Left ventricle myocardium inferior (tissue), 1 donor: ENCODE measurements at regions not wholly inside any gene's neighbourhood (a gene's known extent, or its start where the extent isn't known, plus 50 kb on each side); places are given as distances from the start of the nearest gene placed in this dataset.

Experiments
- DNase-seq: peaks from one replicate; pipeline ENCODE4 v3.0.0-alpha.2; 2020
- H3K27ac ChIP-seq: fragments of 200-600 bp; replicated peaks from 2 replicates; pipeline ENCODE4 v1.8.0; 2021
- H3K27me3 ChIP-seq: fragments of 200-600 bp; 2 replicates; pipeline ENCODE4 v1.8.0; 2021; ENCODE audit warnings: low read depth
- H3K36me3 ChIP-seq: fragments of 200-600 bp; 2 replicates; pipeline ENCODE4 v1.8.0; 2021
- H3K4me1 ChIP-seq: fragments of 200-600 bp; 2 replicates; pipeline ENCODE4 v1.8.0; 2021
- H3K4me3 ChIP-seq: fragments of 200-600 bp; 2 replicates; pipeline ENCODE4 v1.8.0; 2021; ENCODE audit warnings: mild to moderate bottlenecking, moderate library complexity
- H3K9me3 ChIP-seq: fragments of 200-600 bp; replicated peaks from 2 replicates; pipeline ENCODE4 v1.8.0; 2021
- intact Hi-C: fragments of 100-400 bp; cut with micrococcal nuclease; formaldehyde crosslinking; loops from one replicate; pipeline ENCODE4 v1.11.0; 2022
- TF ChIP-seq, protein P1 (sequence below): fragments of 200-600 bp; IDR thresholded peaks from 2 replicates; pipeline ENCODE4 v1.8.0; 2021; ENCODE audit warnings: antibody characterized with exemption, mild to moderate bottlenecking, borderline replicate concordance
- donor health status: DM: no; HTN: yes; CAD: no; lungs with severe emphysema.

DNA sequence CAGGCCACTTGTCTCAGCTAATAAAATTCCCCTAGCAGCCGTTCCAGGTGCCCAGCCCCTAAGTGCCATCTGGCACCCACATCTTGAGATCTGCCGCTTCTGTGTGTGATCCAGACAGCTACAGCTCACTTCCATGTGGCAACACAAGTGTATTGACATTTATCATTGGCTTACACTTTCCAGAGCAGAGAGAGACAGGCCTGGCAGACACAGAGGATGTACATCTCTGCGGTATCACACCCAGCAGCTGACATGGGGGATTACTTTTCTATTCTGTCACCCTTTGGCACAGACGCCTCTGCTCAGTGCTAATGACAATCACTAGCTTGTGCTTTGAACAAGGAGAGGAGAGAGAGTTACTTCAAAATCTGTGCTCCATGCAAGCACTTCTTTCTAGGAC lies 195.9 kb downstream of the KDR start:
- H3K4me1 ChIP-seq = peaks cover 19% of the 10 kb centered on the region
- TF ChIP-seq, protein P1, sequence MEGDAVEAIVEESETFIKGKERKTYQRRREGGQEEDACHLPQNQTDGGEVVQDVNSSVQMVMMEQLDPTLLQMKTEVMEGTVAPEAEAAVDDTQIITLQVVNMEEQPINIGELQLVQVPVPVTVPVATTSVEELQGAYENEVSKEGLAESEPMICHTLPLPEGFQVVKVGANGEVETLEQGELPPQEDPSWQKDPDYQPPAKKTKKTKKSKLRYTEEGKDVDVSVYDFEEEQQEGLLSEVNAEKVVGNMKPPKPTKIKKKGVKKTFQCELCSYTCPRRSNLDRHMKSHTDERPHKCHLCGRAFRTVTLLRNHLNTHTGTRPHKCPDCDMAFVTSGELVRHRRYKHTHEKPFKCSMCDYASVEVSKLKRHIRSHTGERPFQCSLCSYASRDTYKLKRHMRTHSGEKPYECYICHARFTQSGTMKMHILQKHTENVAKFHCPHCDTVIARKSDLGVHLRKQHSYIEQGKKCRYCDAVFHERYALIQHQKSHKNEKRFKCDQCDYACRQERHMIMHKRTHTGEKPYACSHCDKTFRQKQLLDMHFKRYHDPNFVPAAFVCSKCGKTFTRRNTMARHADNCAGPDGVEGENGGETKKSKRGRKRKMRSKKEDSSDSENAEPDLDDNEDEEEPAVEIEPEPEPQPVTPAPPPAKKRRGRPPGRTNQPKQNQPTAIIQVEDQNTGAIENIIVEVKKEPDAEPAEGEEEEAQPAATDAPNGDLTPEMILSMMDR = no peak
- no peaks in the 10 kb centered on the region for H3K36me3 ChIP-seq
- peaks cover 25% of the 10 kb centered on the region for H3K9me3 ChIP-seq
- H3K27me3 ChIP-seq = no peaks in the 10 kb centered on the region
- no peak for DNase-seq
- intact Hi-C loops = no loop called here
- H3K4me3 ChIP-seq = peak overlapping the region; percentile 24
- H3K27ac ChIP-seq = peak overlapping the region; percentile 77

GRCh38 chr4:54924891-54925290 lies 200.5 kb downstream of the KDR start:
- H3K36me3 ChIP-seq = no peaks in the 10 kb centered on the region
- TF ChIP-seq, protein P1 = no peak
- no peaks in the 10 kb centered on the region for H3K27me3 ChIP-seq
- H3K9me3 ChIP-seq = peaks cover 32% of the 10 kb centered on the region
- intact Hi-C loops = no loop called here
- H3K4me1 ChIP-seq = peaks cover 10% of the 10 kb centered on the region
- DNase-seq = no peak
- H3K27ac ChIP-seq = no peak overlapping the region
- H3K4me3 ChIP-seq = no peak overlapping the region

- Histone ChIP-seq H3K4me3 (no peak overlapping the region), H3K4me1 (peaks cover 25% of the 10 kb centered on the region), H3K9me3 (no peaks in the 10 kb centered on the region), H3K27me3 (no peaks in the 10 kb centered on the region), H3K36me3 (no peaks in the 10 kb centered on the region), H3K27ac (no peak overlapping the region)
- no peak for DNase-seq
- intact Hi-C loops = no loop called here
- TF ChIP-seq, protein P1 = no peak
Observed at GRCh38 chr4:54915276-54915675, 210.1 kb downstream of the KDR start.

GRCh38 chr4:54914781-54915180 lies 210.6 kb downstream of the KDR start:
- no peak for DNase-seq
- Histone ChIP-seq H3K9me3 (no peaks in the 10 kb centered on the region), H3K27me3 (no peaks in the 10 kb centered on the region), H3K4me3 (no peak overlapping the region), H3K36me3 (no peaks in the 10 kb centered on the region), H3K4me1 (peaks cover 25% of the 10 kb centered on the region), H3K27ac (no peak overlapping the region)
- TF ChIP-seq, protein P1 = no peak
- intact Hi-C loops = no loop called here

GRCh38 chr4:54913751-54914526 lies 211.5 kb downstream of the KDR start:
- DNase-seq = no peak
- Histone ChIP-seq H3K4me3 (no peak overlapping the region), H3K4me1 (peaks cover 25% of the 10 kb centered on the region), H3K9me3 (no peaks in the 10 kb centered on the region), H3K27me3 (no peaks in the 10 kb centered on the region), H3K36me3 (no peaks in the 10 kb centered on the region), H3K27ac (peak overlapping the region; percentile 30)
- intact Hi-C loops = no loop called here
- TF ChIP-seq, protein P1 = no peak
